HEK293 (cell line): ENCODE measurements at regions not wholly inside any gene's neighbourhood (a gene's known extent, or its start where the extent isn't known, plus 50 kb on each side); places are given as distances from the start of the nearest gene placed in this dataset.

Experiments
- CTCF ChIA-PET: fragments of 350-600 bp; formaldehyde crosslinking; extraction: SDS; loops from one replicate; lab custom pipeline; 2021; ENCODE audit warnings: antibody characterized with exemption; lab: Yijun Ruan, JAX
- POLR2A ChIA-PET: fragments of 300-600 bp; formaldehyde crosslinking; extraction: SDS; loops from one replicate; lab custom pipeline; 2020; ENCODE audit warnings: antibody characterized with exemption, inconsistent platforms; lab: Yijun Ruan, JAX
- H3K27ac ChIP-seq: fragments of 200-500 bp; sonication (Bioruptor generic); 2 replicates; pipeline ENCODE4 v1.5.1; 2014; ENCODE audit warnings: low read depth, low read length, control low read depth, inconsistent platforms; ENCODE audit errors: extremely low read depth
- H3K36me3 ChIP-seq, 2 experiments: fragments of 200-500 bp in 1 of 2; sonication (Bioruptor generic) in 1 of 2; 1 replicate in 1 of 2; 2 replicates in 1 of 2; pipeline ENCODE4 v1.5.1; 2014 to 2017; ENCODE audit warnings: inconsistent platforms in 2 of 2, low read length in 2 of 2; ENCODE audit not compliant: control insufficient read depth in 2 of 2, insufficient read depth in 1 of 2
- H3K4me1 ChIP-seq: fragments of 200-500 bp; sonication (Bioruptor generic); 2 replicates; pipeline ENCODE4 v1.5.1; 2014; ENCODE audit warnings: mild to moderate bottlenecking, low read length, inconsistent platforms; ENCODE audit not compliant: control insufficient read depth, insufficient read depth
- H3K4me3 ChIP-seq: 2 replicates; pipeline ENCODE4 v1.5.1; 2011; ENCODE audit warnings: low read depth, mild to moderate bottlenecking, control low read depth, low read length, moderate library complexity
- H3K9me3 ChIP-seq: fragments of 200-500 bp; sonication (Bioruptor generic); 2 replicates; pipeline ENCODE4 v1.5.1; 2014; ENCODE audit warnings: low read depth, low read length, inconsistent platforms; ENCODE audit not compliant: control insufficient read depth, insufficient read depth
- EGR2 ChIP-seq: fragments of 450-650 bp; formaldehyde crosslinking; IDR thresholded peaks from 2 replicates; pipeline ENCODE4 v1.5.1; 2016; ENCODE audit warnings: low read depth, missing biosample characterization, missing genetic modification characterization
- IKZF3 ChIP-seq: fragments of 450-650 bp; IDR thresholded peaks from 2 replicates; pipeline ENCODE4 v1.5.0; 2018; ENCODE audit warnings: missing biosample characterization, mild to moderate bottlenecking, missing genetic modification characterization, moderate library complexity
- KLF8 ChIP-seq: fragments of 450-650 bp; formaldehyde crosslinking; IDR thresholded peaks from 2 replicates; pipeline ENCODE4 v1.5.1; 2016; ENCODE audit warnings: missing biosample characterization, missing genetic modification characterization
- OSR2 ChIP-seq: fragments of 450-650 bp; formaldehyde crosslinking; IDR thresholded peaks from 2 replicates; pipeline ENCODE4 v1.5.1; 2016; ENCODE audit warnings: missing biosample characterization, missing genetic modification characterization
- OVOL3 ChIP-seq: fragments of 450-650 bp; formaldehyde crosslinking; IDR thresholded peaks from 2 replicates; pipeline ENCODE4 v1.5.1; 2016; ENCODE audit warnings: missing biosample characterization, missing genetic modification characterization
- YY1 ChIP-seq: fragments of 450-650 bp; formaldehyde crosslinking; IDR thresholded peaks from 2 replicates; pipeline ENCODE4 v1.5.1; 2018; ENCODE audit warnings: missing biosample characterization, missing genetic modification characterization
- YY2 ChIP-seq: fragments of 450-650 bp; formaldehyde crosslinking; IDR thresholded peaks from 2 replicates; pipeline ENCODE4 v1.5.1; 2016; ENCODE audit warnings: missing biosample characterization, missing genetic modification characterization
- ZBTB7A ChIP-seq: fragments of 450-650 bp; formaldehyde crosslinking; IDR thresholded peaks from 2 replicates; pipeline ENCODE4 v1.5.1; 2016; ENCODE audit warnings: low read depth, missing biosample characterization, missing genetic modification characterization
- ZNF184 ChIP-seq: fragments of 450-650 bp; IDR thresholded peaks from 2 replicates; pipeline ENCODE4 v1.5.1; 2018; ENCODE audit warnings: missing biosample characterization, mild to moderate bottlenecking, missing genetic modification characterization
- ZNF19 ChIP-seq: fragments of 450-650 bp; formaldehyde crosslinking; IDR thresholded peaks from 2 replicates; pipeline ENCODE4; 2016; ENCODE audit warnings: missing biosample characterization, missing genetic modification characterization, low read depth
- ZNF23 ChIP-seq: fragments of 450-650 bp; formaldehyde crosslinking; IDR thresholded peaks from 2 replicates; pipeline ENCODE4 v1.5.1; 2016; ENCODE audit warnings: missing biosample characterization, missing genetic modification characterization, borderline replicate concordance
- ZNF24 ChIP-seq: fragments of 450-650 bp; formaldehyde crosslinking; IDR thresholded peaks from 2 replicates; pipeline ENCODE4 v1.5.1; 2016; ENCODE audit warnings: missing biosample characterization, missing genetic modification characterization
- ZNF266 ChIP-seq: fragments of 450-650 bp; formaldehyde crosslinking; IDR thresholded peaks from 2 replicates; pipeline ENCODE4 v1.5.1; 2016; ENCODE audit warnings: missing biosample characterization, missing genetic modification characterization, low read depth
- ZNF274 ChIP-seq, 2 experiments: fragments of 200-500 bp in 1 of 2; fragments of 450-650 bp in 1 of 2; sonication (Bioruptor generic) in 1 of 2; formaldehyde crosslinking in 1 of 2; IDR thresholded peaks; 2 replicates each; pipeline versions ENCODE4 v1.5.1 to v1.6.1; 2014 to 2016; ENCODE audit warnings: borderline replicate concordance in 1 of 2, inconsistent platforms in 1 of 2, low read length in 1 of 2, missing biosample characterization in 1 of 2, missing genetic modification characterization in 1 of 2
- ZNF292 ChIP-seq: fragments of 450-650 bp; formaldehyde crosslinking; IDR thresholded peaks from 2 replicates; pipeline ENCODE4 v1.5.1; 2016; ENCODE audit warnings: low read depth, missing biosample characterization, missing genetic modification characterization, borderline replicate concordance
- ZNF354C ChIP-seq: fragments of 450-650 bp; formaldehyde crosslinking; IDR thresholded peaks from 2 replicates; pipeline ENCODE4 v1.5.1; 2016; ENCODE audit warnings: missing biosample characterization, missing genetic modification characterization, low read depth, borderline replicate concordance
- ZNF473 ChIP-seq: fragments of 450-650 bp; formaldehyde crosslinking; IDR thresholded peaks from 2 replicates; pipeline ENCODE4 v1.5.1; 2017; ENCODE audit warnings: missing biosample characterization, missing genetic modification characterization
- ZNF501 ChIP-seq: fragments of 450-650 bp; formaldehyde crosslinking; IDR thresholded peaks from 2 replicates; pipeline ENCODE4 v1.5.1; 2016; ENCODE audit warnings: missing biosample characterization, missing genetic modification characterization
- ZNF549 ChIP-seq: fragments of 450-650 bp; IDR thresholded peaks from 2 replicates; pipeline ENCODE4 v1.5.1; 2018; ENCODE audit warnings: missing biosample characterization, missing genetic modification characterization, mild to moderate bottlenecking, inconsistent platforms, moderate library complexity
- ZNF555 ChIP-seq: fragments of 450-650 bp; formaldehyde crosslinking; conservative IDR thresholded peaks from 2 replicates; pipeline ENCODE4 v1.5.1; 2017; ENCODE audit warnings: missing biosample characterization, mild to moderate bottlenecking, missing genetic modification characterization, inconsistent platforms
- ZNF558 ChIP-seq: fragments of 450-650 bp; formaldehyde crosslinking; IDR thresholded peaks from 2 replicates; pipeline ENCODE4 v1.5.1; 2016; ENCODE audit warnings: missing biosample characterization, missing genetic modification characterization
- ZNF596 ChIP-seq: fragments of 450-650 bp; IDR thresholded peaks from 2 replicates; pipeline ENCODE4 v1.5.0; 2018; ENCODE audit warnings: missing biosample characterization, mild to moderate bottlenecking, missing genetic modification characterization, moderate library complexity
- ZNF610 ChIP-seq: fragments of 450-650 bp; formaldehyde crosslinking; IDR thresholded peaks from 2 replicates; pipeline ENCODE4 v1.5.1; 2016; ENCODE audit warnings: missing biosample characterization, missing genetic modification characterization, borderline replicate concordance
- ZNF624 ChIP-seq: fragments of 450-650 bp; formaldehyde crosslinking; IDR thresholded peaks from 2 replicates; pipeline ENCODE4 v1.5.1; 2017; ENCODE audit warnings: missing biosample characterization, missing genetic modification characterization
- ZNF701 ChIP-seq: fragments of 450-650 bp; formaldehyde crosslinking; IDR thresholded peaks from 2 replicates; pipeline ENCODE4 v1.5.1; 2016; ENCODE audit warnings: missing biosample characterization, missing genetic modification characterization
- ZNF747 ChIP-seq: fragments of 450-650 bp; formaldehyde crosslinking; IDR thresholded peaks from 2 replicates; pipeline ENCODE4 v1.5.1; 2016; ENCODE audit warnings: missing biosample characterization, missing genetic modification characterization
- ZNF830 ChIP-seq: fragments of 450-650 bp; IDR thresholded peaks from 2 replicates; pipeline ENCODE4 v1.5.0; 2018; ENCODE audit warnings: missing biosample characterization, missing genetic modification characterization, low read depth, mild to moderate bottlenecking, moderate library complexity
- TF ChIP-seq, protein P1 (sequence below): fragments of 450-650 bp; formaldehyde crosslinking; IDR thresholded peaks from 2 replicates; pipeline ENCODE4; 2016; ENCODE audit warnings: missing biosample characterization, missing genetic modification characterization
- TF ChIP-seq, protein P2 (sequence below): fragments of 450-650 bp; IDR thresholded peaks from 2 replicates; pipeline ENCODE4 v1.5.1; 2018; ENCODE audit warnings: missing biosample characterization, missing genetic modification characterization

DNA sequence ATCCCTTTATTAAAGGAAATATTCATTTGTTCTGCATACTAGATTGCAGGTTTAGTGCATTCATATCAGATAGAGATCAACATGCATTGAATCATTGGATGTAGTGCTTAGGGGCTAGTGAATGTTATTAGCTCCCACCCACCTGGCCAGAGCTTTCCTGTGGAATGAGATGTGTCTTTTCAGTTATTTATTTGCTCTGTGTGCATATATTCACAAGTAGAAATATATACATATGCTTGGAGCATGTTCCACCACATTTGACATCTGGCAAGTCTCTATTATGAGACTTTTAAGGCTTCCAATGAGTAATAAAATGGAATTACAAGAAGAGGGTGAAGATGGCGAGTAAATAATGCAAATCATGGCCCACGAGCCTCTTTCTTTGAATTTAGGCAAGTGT is 180.0 kb upstream of the LMO3 start:
- H3K36me3 ChIP-seq = no peaks in the 10 kb centered on the region
- POLR2A ChIA-PET = no interaction called here
- H3K4me1 ChIP-seq = no peaks in the 10 kb centered on the region
- no peaks in the 10 kb centered on the region for H3K9me3 ChIP-seq
- TF ChIP-seq ZNF701 (tag by site-specific recombination) = no peak
- no peak for TF ChIP-seq KLF8 (tag by site-specific recombination)
- TF ChIP-seq YY2 (tag by site-specific recombination) = no peak
- TF ChIP-seq ZNF610 = no peak
- no peak for TF ChIP-seq ZNF23 (tag by site-specific recombination)
- TF ChIP-seq ZNF558 (tag by site-specific recombination) = no peak
- TF ChIP-seq ZNF19 = no peak
- TF ChIP-seq ZNF184 (tag by site-specific recombination) = no peak
- TF ChIP-seq ZNF747 (tag by site-specific recombination) = no peak
- no peak for TF ChIP-seq ZNF266 (tag by site-specific recombination)
- TF ChIP-seq, protein P1, sequence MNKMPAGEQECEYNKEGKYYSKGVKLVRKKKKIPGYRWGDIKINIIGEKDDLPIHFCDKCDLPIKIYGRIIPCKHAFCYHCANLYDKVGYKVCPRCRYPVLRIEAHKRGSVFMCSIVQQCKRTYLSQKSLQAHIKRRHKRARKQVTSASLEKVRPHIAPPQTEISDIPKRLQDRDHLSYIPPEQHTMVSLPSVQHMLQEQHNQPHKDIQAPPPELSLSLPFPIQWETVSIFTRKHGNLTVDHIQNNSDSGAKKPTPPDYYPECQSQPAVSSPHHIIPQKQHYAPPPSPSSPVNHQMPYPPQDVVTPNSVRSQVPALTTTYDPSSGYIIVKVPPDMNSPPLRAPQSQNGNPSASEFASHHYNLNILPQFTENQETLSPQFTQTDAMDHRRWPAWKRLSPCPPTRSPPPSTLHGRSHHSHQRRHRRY (tag by site-specific recombination) = no peak
- no peak for TF ChIP-seq ZNF473 (tag by site-specific recombination)
- no peak for TF ChIP-seq ZNF555 (tag by site-specific recombination)
- no peak for TF ChIP-seq ZNF274 (IDR thresholded peaks at IDR 0.05; ENCODE audit: low read length)
- no peak for TF ChIP-seq ZNF274 (tag by site-specific recombination; IDR thresholded peaks at IDR 0.05; ENCODE audit: borderline replicate concordance)
- TF ChIP-seq ZNF549 = no peak
- TF ChIP-seq, all 188 proteins: peak for 0
- Histone ChIP-seq H3K27ac (no peak overlapping the region), H3K4me3 (no peak overlapping the region)
- CTCF ChIA-PET = interaction anchor here (0.6 kb wide), 1 partner anchor 24 kb away, joined by 4 read pairs; no protein-coding TSS in a partner anchor

DNA sequence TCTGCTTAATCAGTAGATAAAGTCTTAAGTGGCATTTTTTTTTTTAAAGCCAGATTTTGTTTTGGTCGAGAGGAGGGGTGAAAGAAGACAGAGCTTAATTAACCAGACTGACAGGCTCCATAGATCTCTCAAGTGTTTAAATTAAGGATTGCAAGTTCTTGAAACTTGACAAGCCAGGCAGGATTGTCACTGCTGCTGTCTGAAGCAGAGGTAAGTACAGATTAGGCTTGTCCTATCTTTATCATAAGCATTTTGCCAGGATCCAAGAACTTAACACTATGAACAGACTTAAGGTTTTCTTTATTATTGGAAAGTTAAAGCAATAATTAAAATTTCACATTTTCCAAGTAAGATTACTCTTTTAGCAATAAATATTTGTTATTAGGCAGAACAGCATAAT is 179.6 kb upstream of the LMO3 start:
- POLR2A ChIA-PET = no interaction called here
- CTCF ChIA-PET = interaction anchor here (0.6 kb wide), 1 partner anchor 24 kb away, joined by 4 read pairs; no protein-coding TSS in a partner anchor
- Histone ChIP-seq H3K4me3 (no peak overlapping the region), H3K27ac (no peak overlapping the region), H3K4me1 (no peaks in the 10 kb centered on the region), H3K36me3 (no peaks in the 10 kb centered on the region), H3K9me3 (no peaks in the 10 kb centered on the region)
- TF ChIP-seq ZNF19 (no peak), OSR2 (tag by site-specific recombination) (no peak), IKZF3 (tag by site-specific recombination) (no peak), ZBTB7A (tag by site-specific recombination) (no peak), ZNF501 (tag by site-specific recombination) (no peak), ZNF354C (tag by site-specific recombination) (no peak), EGR2 (tag by site-specific recombination) (no peak), ZNF24 (tag by site-specific recombination) (no peak), ZNF596 (tag by site-specific recombination) (no peak), ZNF624 (tag by site-specific recombination) (no peak), ZNF830 (tag by site-specific recombination) (no peak), OVOL3 (tag by site-specific recombination) (no peak), YY1 (tag by site-specific recombination) (no peak), ZNF292 (no peak)
- TF ChIP-seq, protein P2, sequence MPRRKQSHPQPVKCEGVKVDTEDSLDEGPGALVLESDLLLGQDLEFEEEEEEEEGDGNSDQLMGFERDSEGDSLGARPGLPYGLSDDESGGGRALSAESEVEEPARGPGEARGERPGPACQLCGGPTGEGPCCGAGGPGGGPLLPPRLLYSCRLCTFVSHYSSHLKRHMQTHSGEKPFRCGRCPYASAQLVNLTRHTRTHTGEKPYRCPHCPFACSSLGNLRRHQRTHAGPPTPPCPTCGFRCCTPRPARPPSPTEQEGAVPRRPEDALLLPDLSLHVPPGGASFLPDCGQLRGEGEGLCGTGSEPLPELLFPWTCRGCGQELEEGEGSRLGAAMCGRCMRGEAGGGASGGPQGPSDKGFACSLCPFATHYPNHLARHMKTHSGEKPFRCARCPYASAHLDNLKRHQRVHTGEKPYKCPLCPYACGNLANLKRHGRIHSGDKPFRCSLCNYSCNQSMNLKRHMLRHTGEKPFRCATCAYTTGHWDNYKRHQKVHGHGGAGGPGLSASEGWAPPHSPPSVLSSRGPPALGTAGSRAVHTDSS (tag by site-specific recombination) = no peak
